Activated T-cell treated with anti-CD3 and anti-CD28 coated beads for 48 hours (primary cell): ENCODE measurements at regions not wholly inside any gene's neighbourhood (a gene's known extent, or its start where the extent isn't known, plus 50 kb on each side); places are given as distances from the start of the nearest gene placed in this dataset.

Experiments
- DNase-seq: peaks from one replicate; pipeline ENCODE4 v3.0.0-alpha.2; 2020; ENCODE audit warnings: low read depth

GRCh38 chr5:57836331-57836730 is 353.7 kb upstream of the ACTBL2 start:
- no peak for DNase-seq

GRCh38 chr5:57834829-57835608 is 352.4 kb upstream of the ACTBL2 start:
- DNase-seq, result no peak

GRCh38 chr5:57833489-57833888 is 350.9 kb upstream of the ACTBL2 start:
- DNase-seq, result no peak

- DNase-seq, result no peak
Observed at GRCh38 chr5:57832875-57833274, 350.3 kb upstream of the ACTBL2 start.

GRCh38 chr5:57831932-57832331 is 349.3 kb upstream of the ACTBL2 start:
- no peak for DNase-seq

GRCh38 chr5:57831090-57831489 is 348.5 kb upstream of the ACTBL2 start:
- no peak for DNase-seq

GRCh38 chr5:57828221-57828620 is 345.6 kb upstream of the ACTBL2 start:
- no peak for DNase-seq

- no peak for DNase-seq
Observed at GRCh38 chr5:57825031-57825686, 342.5 kb upstream of the ACTBL2 start.

GRCh38 chr5:57824623-57825022 is 342.0 kb upstream of the ACTBL2 start:
- no peak for DNase-seq

GRCh38 chr5:57824047-57824446 is 341.4 kb upstream of the ACTBL2 start:
- no peak for DNase-seq

GRCh38 chr5:57822651-57823050 is 340.0 kb upstream of the ACTBL2 start:
- no peak for DNase-seq

GRCh38 chr5:57818397-57818796 is 335.8 kb upstream of the ACTBL2 start:
- DNase-seq, result no peak

GRCh38 chr5:57817924-57818323 is 335.3 kb upstream of the ACTBL2 start:
- DNase-seq, result no peak

- no peak for DNase-seq
Observed at GRCh38 chr5:57817001-57817453, 334.4 kb upstream of the ACTBL2 start.

GRCh38 chr5:57816108-57816507 is 333.5 kb upstream of the ACTBL2 start:
- no peak for DNase-seq

- no peak for DNase-seq
Observed at GRCh38 chr5:57805732-57806131, 323.1 kb upstream of the ACTBL2 start.

- no peak for DNase-seq
Observed at GRCh38 chr5:57805170-57805569, 322.6 kb upstream of the ACTBL2 start.

- DNase-seq, result no peak
Observed at GRCh38 chr5:57804505-57804904, 321.9 kb upstream of the ACTBL2 start.

- DNase-seq, result no peak
Observed at GRCh38 chr5:57804007-57804444, 321.4 kb upstream of the ACTBL2 start.

GRCh38 chr5:57802131-57802530 is 319.5 kb upstream of the ACTBL2 start:
- no peak for DNase-seq

- no peak for DNase-seq
Observed at GRCh38 chr5:57795203-57795602, 312.6 kb upstream of the ACTBL2 start.

- no peak for DNase-seq
Observed at GRCh38 chr5:57791875-57792274, 309.3 kb upstream of the ACTBL2 start.

GRCh38 chr5:57785946-57786345 is 303.3 kb upstream of the ACTBL2 start:
- DNase-seq, result no peak

- no peak for DNase-seq
Observed at GRCh38 chr5:57784121-57784520, 301.5 kb upstream of the ACTBL2 start.
